ENCODE measurements at regions not wholly inside any gene's neighbourhood (a gene's known extent, or its start where the extent isn't known, plus 50 kb on each side); places are given as distances from the start of the nearest gene placed in this dataset.
A peak's percentile ranks its signal among the peaks of the same experiment; 100 is the strongest.

- Histone ChIP-seq H3K4me3 (ENCODE audit: low read depth, low read length) (no peak overlapping the region), H3K4me1 (no peaks in the 10 kb centered on the region; the same call in 1 of the 2 replicates), H3K9me3 (no peaks in the 10 kb centered on the region), H3K27me3 (replicated peaks; ENCODE audit: control insufficient read depth, insufficient read depth, low read length) (no peaks in the 10 kb centered on the region), H3K36me3 (ENCODE audit: control insufficient read depth, insufficient read depth, low read length) (no peaks in the 10 kb centered on the region)
- no peak for DNase-seq
- intact Hi-C loops (cut with micrococcal nuclease; ENCODE audit: unreplicated experiment) = no loop called here
- Mint-ChIP-seq H3K27ac (ENCODE audit: unreplicated experiment) (no peak overlapping the region), H3K4me3 (ENCODE audit: unreplicated experiment) (no peak overlapping the region), H3K4me1 (ENCODE audit: low read depth, unreplicated experiment) (no peaks in the 10 kb centered on the region), H3K9me3 (ENCODE audit: unreplicated experiment) (no peaks in the 10 kb centered on the region), H3K27me3 (ENCODE audit: insufficient read depth, unreplicated experiment) (peaks cover 2% of the 10 kb centered on the region), H3K36me3 (ENCODE audit: insufficient read depth, unreplicated experiment) (no peaks in the 10 kb centered on the region)
- BruUV-seq (replicated peaks) = no TSS peak
- ChIA-PET POLR2A (no interaction called here), CTCF (no interaction called here)
- TF ChIP-seq CTCF (IDR thresholded peaks at IDR 0.05; ENCODE audit: insufficient read depth in 1 of 2, low read depth in 1 of 2, low read length in 1 of 2, severe bottlenecking in 1 of 2, unreplicated experiment in 1 of 2) = no peak
Observed at GRCh38 chr9:89943728-89944127, 338.9 kb downstream of the GADD45G start.

GRCh38 chr9:89945133-89945532 lies 340.3 kb downstream of the GADD45G start:
- Mint-ChIP-seq H3K9me3 (ENCODE audit: unreplicated experiment) (no peaks in the 10 kb centered on the region), H3K27me3 (ENCODE audit: insufficient read depth, unreplicated experiment) (peaks cover 2% of the 10 kb centered on the region), H3K4me1 (ENCODE audit: low read depth, unreplicated experiment) (no peaks in the 10 kb centered on the region), H3K27ac (ENCODE audit: unreplicated experiment) (no peak overlapping the region), H3K36me3 (ENCODE audit: insufficient read depth, unreplicated experiment) (no peaks in the 10 kb centered on the region), H3K4me3 (ENCODE audit: unreplicated experiment) (no peak overlapping the region)
- TF ChIP-seq CTCF (IDR thresholded peaks at IDR 0.05; ENCODE audit: insufficient read depth in 1 of 2, low read depth in 1 of 2, low read length in 1 of 2, severe bottlenecking in 1 of 2, unreplicated experiment in 1 of 2) = peak in 1 of 2 experiments; percentile 4
- BruUV-seq (replicated peaks) = no TSS peak
- ChIA-PET CTCF (no interaction called here), POLR2A (no interaction called here)
- intact Hi-C loops (cut with micrococcal nuclease; ENCODE audit: unreplicated experiment) = no loop called here
- Histone ChIP-seq H3K4me1 (no peaks in the 10 kb centered on the region; the same call in 1 of the 2 replicates), H3K4me3 (ENCODE audit: low read depth, low read length) (no peak overlapping the region), H3K27me3 (replicated peaks; ENCODE audit: control insufficient read depth, insufficient read depth, low read length) (no peaks in the 10 kb centered on the region), H3K9me3 (no peaks in the 10 kb centered on the region), H3K36me3 (ENCODE audit: control insufficient read depth, insufficient read depth, low read length) (no peaks in the 10 kb centered on the region)
- no peak for DNase-seq

GRCh38 chr9:89946741-89947140 lies 341.9 kb downstream of the GADD45G start:
- no peaks in the 10 kb centered on the region for H3K36me3 Mint-ChIP-seq (ENCODE audit: insufficient read depth, unreplicated experiment)
- no peak overlapping the region for H3K27ac Mint-ChIP-seq (ENCODE audit: unreplicated experiment)
- no peaks in the 10 kb centered on the region for H3K27me3 ChIP-seq (replicated peaks; ENCODE audit: control insufficient read depth, insufficient read depth, low read length)
- intact Hi-C loops (cut with micrococcal nuclease; ENCODE audit: unreplicated experiment) = no loop called here
- H3K4me1 ChIP-seq = no peaks in the 10 kb centered on the region; the same call in 1 of the 2 replicates
- peaks cover 2% of the 10 kb centered on the region for H3K27me3 Mint-ChIP-seq (ENCODE audit: insufficient read depth, unreplicated experiment)
- H3K36me3 ChIP-seq (ENCODE audit: control insufficient read depth, insufficient read depth, low read length) = no peaks in the 10 kb centered on the region
- DNase-seq = no peak
- no peak for TF ChIP-seq CTCF (IDR thresholded peaks at IDR 0.05; ENCODE audit: insufficient read depth in 1 of 2, low read depth in 1 of 2, low read length in 1 of 2, severe bottlenecking in 1 of 2, unreplicated experiment in 1 of 2)
- H3K4me3 ChIP-seq (ENCODE audit: low read depth, low read length) = no peak overlapping the region
- no peaks in the 10 kb centered on the region for H3K9me3 Mint-ChIP-seq (ENCODE audit: unreplicated experiment)
- CTCF ChIA-PET = no interaction called here
- no TSS peak for BruUV-seq (replicated peaks)
- H3K9me3 ChIP-seq = no peaks in the 10 kb centered on the region
- H3K4me1 Mint-ChIP-seq (ENCODE audit: low read depth, unreplicated experiment) = no peaks in the 10 kb centered on the region
- POLR2A ChIA-PET = no interaction called here
- no peak overlapping the region for H3K4me3 Mint-ChIP-seq (ENCODE audit: unreplicated experiment)

Measured in Caco-2 (cell line).